ENCODE measurements at regions not wholly inside any gene's neighbourhood (a gene's known extent, or its start where the extent isn't known, plus 50 kb on each side); places are given as distances from the start of the nearest gene placed in this dataset.

DNA sequence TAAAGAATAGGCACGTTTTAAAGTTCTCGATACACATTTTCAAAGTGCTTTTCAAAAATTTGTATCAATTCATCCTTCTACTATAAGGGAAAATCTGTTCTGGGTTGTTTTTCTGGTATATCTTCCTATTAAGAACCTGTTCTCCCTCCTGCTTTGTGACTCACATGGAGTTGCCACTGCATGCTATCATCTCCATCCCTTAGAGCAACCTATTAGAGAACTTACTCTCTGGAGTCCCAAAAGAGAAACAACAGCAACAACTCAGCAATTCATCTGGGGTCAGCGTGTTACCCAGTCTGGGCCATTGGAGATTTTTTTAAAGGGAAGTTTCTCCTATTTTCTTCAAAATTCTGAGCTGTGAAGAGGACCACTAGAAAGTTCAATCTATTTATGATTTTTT lies 227.4 kb downstream of the HLX start:
- Histone ChIP-seq H3K9me3 (replicated peaks) (peaks cover 22% of the 10 kb centered on the region), H3K4me1 (no peaks in the 10 kb centered on the region), H3K27me3 (ENCODE audit: low read depth) (no peaks in the 10 kb centered on the region), H3K27ac (replicated peaks) (no peak overlapping the region), H3K36me3 (no peaks in the 10 kb centered on the region), H3K4me3 (no peak overlapping the region)
- TF ChIP-seq, protein P1, sequence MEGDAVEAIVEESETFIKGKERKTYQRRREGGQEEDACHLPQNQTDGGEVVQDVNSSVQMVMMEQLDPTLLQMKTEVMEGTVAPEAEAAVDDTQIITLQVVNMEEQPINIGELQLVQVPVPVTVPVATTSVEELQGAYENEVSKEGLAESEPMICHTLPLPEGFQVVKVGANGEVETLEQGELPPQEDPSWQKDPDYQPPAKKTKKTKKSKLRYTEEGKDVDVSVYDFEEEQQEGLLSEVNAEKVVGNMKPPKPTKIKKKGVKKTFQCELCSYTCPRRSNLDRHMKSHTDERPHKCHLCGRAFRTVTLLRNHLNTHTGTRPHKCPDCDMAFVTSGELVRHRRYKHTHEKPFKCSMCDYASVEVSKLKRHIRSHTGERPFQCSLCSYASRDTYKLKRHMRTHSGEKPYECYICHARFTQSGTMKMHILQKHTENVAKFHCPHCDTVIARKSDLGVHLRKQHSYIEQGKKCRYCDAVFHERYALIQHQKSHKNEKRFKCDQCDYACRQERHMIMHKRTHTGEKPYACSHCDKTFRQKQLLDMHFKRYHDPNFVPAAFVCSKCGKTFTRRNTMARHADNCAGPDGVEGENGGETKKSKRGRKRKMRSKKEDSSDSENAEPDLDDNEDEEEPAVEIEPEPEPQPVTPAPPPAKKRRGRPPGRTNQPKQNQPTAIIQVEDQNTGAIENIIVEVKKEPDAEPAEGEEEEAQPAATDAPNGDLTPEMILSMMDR (IDR thresholded peaks at IDR 0.05; ENCODE audit: borderline replicate concordance): no peak
- no peak for DNase-seq
- intact Hi-C loops (cut with micrococcal nuclease): no loop called here

DNA sequence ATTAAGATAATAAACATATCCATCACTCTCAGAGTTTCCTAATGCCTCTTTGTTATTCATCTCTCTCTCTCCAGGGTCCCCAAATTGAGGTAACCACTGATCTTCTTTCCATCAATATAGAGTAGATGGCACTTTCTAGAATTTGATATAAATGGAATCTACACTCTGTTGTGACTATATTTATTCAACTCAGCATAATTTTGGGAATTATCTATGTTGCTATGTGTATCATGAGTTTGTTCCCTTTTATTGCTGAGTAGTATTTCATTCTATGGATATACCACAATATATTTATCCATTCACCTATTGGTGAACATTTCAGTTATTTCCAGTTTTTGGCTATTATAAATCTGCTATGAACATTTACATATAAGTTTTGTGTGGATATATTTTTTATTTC lies 230.7 kb downstream of the HLX start:
- no peaks in the 10 kb centered on the region for H3K4me1 ChIP-seq
- TF ChIP-seq, protein P1 (IDR thresholded peaks at IDR 0.05; ENCODE audit: borderline replicate concordance): no peak
- H3K27ac ChIP-seq (replicated peaks): no peak overlapping the region
- no peak for DNase-seq
- no peaks in the 10 kb centered on the region for H3K36me3 ChIP-seq
- H3K27me3 ChIP-seq (ENCODE audit: low read depth): no peaks in the 10 kb centered on the region
- intact Hi-C loops (cut with micrococcal nuclease): no loop called here
- no peak overlapping the region for H3K4me3 ChIP-seq
- peaks cover 39% of the 10 kb centered on the region for H3K9me3 ChIP-seq (replicated peaks)

DNA sequence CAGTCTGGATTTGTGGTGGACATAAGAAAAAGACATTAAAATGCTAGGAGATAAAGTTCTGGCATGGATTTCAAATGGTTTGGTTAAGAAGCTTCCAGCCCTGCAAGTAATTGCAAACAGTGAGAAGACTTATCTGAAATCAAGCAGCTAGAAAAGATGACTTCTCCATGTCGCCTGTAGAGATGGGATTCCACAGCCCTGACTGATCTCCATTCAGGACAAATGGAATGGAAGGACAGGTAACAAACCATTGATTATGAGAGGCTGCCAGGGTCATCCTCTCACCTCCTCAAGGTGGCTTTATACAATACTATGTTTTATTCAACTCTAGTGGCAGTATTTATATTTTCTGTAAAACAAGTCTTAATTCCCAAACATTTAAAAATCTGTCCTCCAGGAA lies 237.9 kb downstream of the HLX start:
- H3K36me3 ChIP-seq: no peaks in the 10 kb centered on the region
- intact Hi-C loops (cut with micrococcal nuclease): no loop called here
- peak overlapping the region; percentile 80 for H3K27ac ChIP-seq (replicated peaks)
- H3K9me3 ChIP-seq (replicated peaks): peaks cover 34% of the 10 kb centered on the region
- no peak overlapping the region for H3K4me3 ChIP-seq
- no peak for DNase-seq
- no peaks in the 10 kb centered on the region for H3K27me3 ChIP-seq (ENCODE audit: low read depth)
- TF ChIP-seq, protein P1 (IDR thresholded peaks at IDR 0.05; ENCODE audit: borderline replicate concordance): no peak
- peaks cover 38% of the 10 kb centered on the region for H3K4me1 ChIP-seq

DNA sequence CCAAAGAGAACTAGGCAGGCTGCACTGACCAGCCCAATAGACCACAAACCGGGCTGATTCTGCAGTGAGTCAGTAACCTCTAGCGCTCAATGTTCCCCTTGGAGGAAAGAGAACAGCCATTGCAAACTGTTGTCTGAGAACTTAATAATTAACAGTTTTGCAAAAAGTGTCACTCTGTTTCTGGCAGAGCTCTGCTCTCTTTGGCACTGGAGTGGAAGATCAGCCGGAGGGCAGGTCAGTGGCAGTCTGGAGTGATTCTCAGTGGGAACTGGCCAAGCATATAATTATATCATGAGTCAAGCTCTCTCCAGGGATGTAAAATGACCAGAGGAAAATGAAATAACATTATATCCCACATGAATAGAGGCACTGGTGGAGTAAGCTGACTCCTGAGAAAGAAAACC lies 238.3 kb downstream of the HLX start:
- Histone ChIP-seq H3K36me3 (no peaks in the 10 kb centered on the region), H3K9me3 (replicated peaks) (peaks cover 32% of the 10 kb centered on the region), H3K4me3 (no peak overlapping the region), H3K27me3 (ENCODE audit: low read depth) (no peaks in the 10 kb centered on the region), H3K4me1 (peaks cover 38% of the 10 kb centered on the region), H3K27ac (replicated peaks) (peak overlapping the region; percentile 80)
- TF ChIP-seq, protein P1 (IDR thresholded peaks at IDR 0.05; ENCODE audit: borderline replicate concordance): no peak
- DNase-seq: peak; percentile 28
- intact Hi-C loops (cut with micrococcal nuclease): no loop called here

DNA sequence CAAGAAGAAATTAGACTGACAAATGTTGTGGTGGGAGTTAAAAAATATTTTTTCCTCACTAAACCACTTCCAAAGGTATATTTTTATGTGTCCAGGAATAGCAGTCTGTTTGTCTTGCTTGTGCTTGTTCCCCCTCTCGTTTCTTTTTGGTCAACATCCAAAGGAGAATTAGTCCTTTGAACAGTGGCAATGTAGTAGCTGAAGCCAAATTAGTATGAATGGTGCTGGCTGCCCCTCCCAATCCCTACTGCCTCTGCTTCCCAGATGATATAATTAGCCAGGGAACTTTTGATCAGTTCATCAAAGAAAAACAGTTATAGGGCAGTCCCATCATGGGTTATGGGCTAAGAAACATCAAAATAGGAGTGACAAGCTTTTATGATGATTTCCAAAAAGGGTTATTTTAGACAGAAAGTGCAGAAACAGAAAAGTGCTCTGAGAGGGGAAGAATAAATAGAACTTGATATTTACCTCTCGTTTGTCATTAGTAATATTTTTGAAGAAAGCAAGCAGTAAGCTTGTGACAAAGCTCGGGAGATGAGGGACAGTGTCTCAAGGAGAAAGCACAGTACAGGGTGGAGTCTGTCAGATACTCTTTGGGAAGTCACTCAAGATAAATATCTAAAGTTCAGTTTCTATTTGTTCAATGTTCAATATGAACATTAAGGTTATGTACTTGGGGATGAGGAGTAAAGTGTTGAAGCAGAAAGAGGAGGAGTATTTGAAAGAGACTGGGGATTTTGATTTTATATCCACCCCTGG lies 239.1 kb downstream of the HLX start:
- Histone ChIP-seq H3K9me3 (replicated peaks) (peaks cover 24% of the 10 kb centered on the region), H3K36me3 (no peaks in the 10 kb centered on the region), H3K4me3 (peak overlapping the region; percentile 30), H3K27ac (replicated peaks) (peak overlapping the region; percentile 80), H3K27me3 (ENCODE audit: low read depth) (no peaks in the 10 kb centered on the region), H3K4me1 (peaks cover 38% of the 10 kb centered on the region)
- TF ChIP-seq, protein P1 (IDR thresholded peaks at IDR 0.05; ENCODE audit: borderline replicate concordance): no peak
- no peak for DNase-seq
- intact Hi-C loops (cut with micrococcal nuclease): no loop called here
